ENCODE measurements at regions not wholly inside any gene's neighbourhood (a gene's known extent, or its start where the extent isn't known, plus 50 kb on each side); places are given as distances from the start of the nearest gene placed in this dataset.

DNA sequence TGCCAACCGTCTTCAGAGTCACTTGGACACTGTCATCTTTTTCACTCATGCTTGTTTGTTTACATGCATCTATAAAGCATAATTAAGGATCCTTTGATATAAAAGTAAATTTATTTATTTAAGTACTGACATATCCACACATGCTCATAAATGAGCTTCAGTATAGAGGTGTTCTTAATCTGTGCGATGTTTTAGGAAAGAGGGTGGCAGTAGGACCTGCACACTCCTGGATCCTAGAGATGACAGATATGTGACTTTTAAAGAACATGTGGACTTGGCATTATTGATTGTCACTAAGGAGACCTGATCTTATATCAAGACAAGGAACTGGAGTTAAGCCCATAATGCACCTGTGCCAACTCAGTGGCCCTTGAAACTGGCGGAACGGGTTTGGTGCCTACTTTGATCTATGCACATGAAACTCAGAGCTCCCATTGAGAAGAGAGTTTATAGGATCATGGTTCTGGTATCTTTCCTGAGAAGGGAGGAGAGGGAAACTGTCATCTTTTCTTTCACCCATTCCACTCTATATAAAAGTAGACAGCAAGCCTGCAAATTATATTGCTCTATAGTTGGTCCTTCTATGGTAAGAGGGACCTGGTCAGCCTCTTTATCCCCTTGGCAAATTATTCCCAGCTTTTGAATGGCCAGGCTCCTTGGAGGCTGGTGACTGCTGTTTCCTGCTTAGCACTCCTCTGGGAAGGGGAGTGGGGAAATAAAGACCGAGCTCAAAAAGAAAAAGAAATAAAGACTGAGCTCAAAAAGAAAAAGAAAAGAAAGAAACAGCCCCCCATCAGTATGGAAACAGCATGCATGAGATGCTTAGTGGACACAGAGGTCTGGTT, 57.8 kb upstream of the LIFR start:
- no peaks in the 10 kb centered on the region for H3K4me1 ChIP-seq
- H3K27ac ChIP-seq: no peak overlapping the region
- no peak for TF ChIP-seq POLR2A (IDR thresholded peaks at IDR 0.05)
- TF ChIP-seq, protein P1, sequence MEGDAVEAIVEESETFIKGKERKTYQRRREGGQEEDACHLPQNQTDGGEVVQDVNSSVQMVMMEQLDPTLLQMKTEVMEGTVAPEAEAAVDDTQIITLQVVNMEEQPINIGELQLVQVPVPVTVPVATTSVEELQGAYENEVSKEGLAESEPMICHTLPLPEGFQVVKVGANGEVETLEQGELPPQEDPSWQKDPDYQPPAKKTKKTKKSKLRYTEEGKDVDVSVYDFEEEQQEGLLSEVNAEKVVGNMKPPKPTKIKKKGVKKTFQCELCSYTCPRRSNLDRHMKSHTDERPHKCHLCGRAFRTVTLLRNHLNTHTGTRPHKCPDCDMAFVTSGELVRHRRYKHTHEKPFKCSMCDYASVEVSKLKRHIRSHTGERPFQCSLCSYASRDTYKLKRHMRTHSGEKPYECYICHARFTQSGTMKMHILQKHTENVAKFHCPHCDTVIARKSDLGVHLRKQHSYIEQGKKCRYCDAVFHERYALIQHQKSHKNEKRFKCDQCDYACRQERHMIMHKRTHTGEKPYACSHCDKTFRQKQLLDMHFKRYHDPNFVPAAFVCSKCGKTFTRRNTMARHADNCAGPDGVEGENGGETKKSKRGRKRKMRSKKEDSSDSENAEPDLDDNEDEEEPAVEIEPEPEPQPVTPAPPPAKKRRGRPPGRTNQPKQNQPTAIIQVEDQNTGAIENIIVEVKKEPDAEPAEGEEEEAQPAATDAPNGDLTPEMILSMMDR (IDR thresholded peaks at IDR 0.05): no peak
- DNase-seq: no peak
- no peak overlapping the region for H3K4me3 ChIP-seq
- no peaks in the 10 kb centered on the region for H3K27me3 ChIP-seq
- H3K36me3 ChIP-seq: no peaks in the 10 kb centered on the region
- H3K9me3 ChIP-seq: no peaks in the 10 kb centered on the region

DNA sequence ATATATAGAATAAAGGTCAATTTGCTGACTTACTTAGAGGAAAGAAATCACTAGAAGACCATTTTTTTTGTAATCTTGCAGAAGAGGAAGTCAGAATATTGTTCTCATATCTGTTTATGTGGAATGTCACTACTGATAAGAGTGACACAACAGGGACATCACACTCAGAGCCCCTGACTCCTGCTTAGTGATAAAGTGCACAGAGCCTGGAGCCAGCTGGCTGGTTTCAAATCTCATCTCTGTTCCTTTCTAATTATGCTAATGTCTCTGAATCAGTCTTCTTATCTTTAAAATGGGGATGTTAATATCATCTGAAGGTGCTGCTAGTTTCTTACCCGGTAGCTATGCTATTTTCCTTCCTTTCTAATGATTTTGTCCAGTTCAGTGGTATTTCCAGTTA, 58.6 kb upstream of the LIFR start:
- H3K27me3 ChIP-seq: no peaks in the 10 kb centered on the region

DNA sequence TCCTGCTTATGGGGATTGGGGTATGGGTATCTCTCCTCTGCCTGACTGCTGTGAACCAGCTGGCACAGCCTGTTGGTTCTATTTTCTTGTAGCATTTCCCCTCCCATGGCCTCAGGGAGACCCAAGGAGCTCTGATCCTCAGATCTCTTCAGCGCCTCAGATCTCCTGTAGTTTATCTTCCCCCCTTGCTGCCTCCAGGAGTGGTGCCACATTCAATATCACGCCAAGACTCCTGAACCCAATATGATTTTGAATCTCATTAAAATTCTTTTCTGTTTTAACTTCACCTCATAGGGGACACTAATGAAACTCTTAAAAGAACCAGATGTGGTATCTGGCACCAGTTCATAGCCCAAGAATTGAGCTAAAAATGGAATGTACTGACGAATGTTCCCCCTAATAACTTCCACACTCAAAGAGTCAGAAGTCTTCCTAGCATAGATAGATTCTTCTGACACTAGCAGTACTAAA, 59.6 kb upstream of the LIFR start:
- TF ChIP-seq, protein P1 (IDR thresholded peaks at IDR 0.05): no peak
- no peak for TF ChIP-seq POLR2A (IDR thresholded peaks at IDR 0.05)
- DNase-seq: no peak
- no peaks in the 10 kb centered on the region for H3K4me1 ChIP-seq
- no peaks in the 10 kb centered on the region for H3K36me3 ChIP-seq
- H3K9me3 ChIP-seq: peaks cover 0 to 4% (median 0%) of the 10 kb centered on the region in 4 donors
- H3K4me3 ChIP-seq: no peak overlapping the region
- no peaks in the 10 kb centered on the region for H3K27me3 ChIP-seq
- H3K27ac ChIP-seq: no peak overlapping the region

More for the DNA sequence above, 58.6 kb upstream of the LIFR start:
- H3K9me3 ChIP-seq: peaks cover 0 to 4% (median 0%) of the 10 kb centered on the region in 4 donors
- no peak for TF ChIP-seq POLR2A (IDR thresholded peaks at IDR 0.05)
- TF ChIP-seq, protein P1 (IDR thresholded peaks at IDR 0.05): no peak
- H3K4me3 ChIP-seq: no peak overlapping the region
- no peak overlapping the region for H3K27ac ChIP-seq
- no peak for DNase-seq
- H3K4me1 ChIP-seq: no peaks in the 10 kb centered on the region
- no peaks in the 10 kb centered on the region for H3K36me3 ChIP-seq

DNA sequence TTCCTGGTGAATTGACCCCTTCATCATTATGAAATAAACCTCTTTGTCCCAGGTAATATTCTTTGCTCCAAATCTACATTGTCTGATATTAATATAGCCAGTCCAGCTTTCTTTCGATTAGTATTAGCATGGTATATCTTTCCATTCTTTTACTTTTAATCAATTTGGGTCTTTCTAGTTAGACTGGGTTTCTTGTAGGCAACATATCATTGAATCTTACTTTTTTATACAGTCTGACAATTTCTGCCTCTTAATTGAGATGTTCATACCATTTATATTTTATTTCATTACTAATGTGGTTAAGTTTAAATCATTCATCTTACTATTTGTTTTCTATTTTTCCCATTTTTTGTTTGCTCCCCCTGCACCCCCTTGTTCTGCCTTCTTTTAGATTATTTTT, 61.7 kb upstream of the LIFR start:
- H3K27me3 ChIP-seq: no peaks in the 10 kb centered on the region
- no peak overlapping the region for H3K4me3 ChIP-seq
- peaks cover 0 to 4% (median 0%) of the 10 kb centered on the region in 4 donors for H3K9me3 ChIP-seq
- no peaks in the 10 kb centered on the region for H3K4me1 ChIP-seq
- no peaks in the 10 kb centered on the region for H3K36me3 ChIP-seq
- no peak overlapping the region for H3K27ac ChIP-seq
- TF ChIP-seq, protein P1 (IDR thresholded peaks at IDR 0.05): no peak
- DNase-seq: no peak

DNA sequence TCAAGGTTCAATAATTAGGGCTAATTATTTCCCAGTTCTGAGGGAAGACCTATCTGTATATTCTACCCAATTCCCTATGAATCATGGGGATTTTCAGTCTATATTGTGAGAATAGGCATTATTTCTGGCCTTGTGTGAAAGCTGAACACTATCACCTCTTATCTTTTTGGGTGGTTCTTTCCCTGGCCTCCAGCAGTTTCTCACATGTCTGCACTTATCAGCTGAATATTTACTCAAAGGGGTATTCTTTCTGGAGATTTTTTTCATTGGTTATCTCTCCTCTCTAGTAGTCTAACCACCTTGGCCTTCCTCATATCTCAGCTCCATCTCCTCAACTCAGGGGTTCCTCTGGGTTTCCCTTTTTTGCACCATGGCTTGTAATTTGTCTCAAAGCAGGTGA, 64.9 kb upstream of the LIFR start:
- no peak for TF ChIP-seq POLR2A (IDR thresholded peaks at IDR 0.05)
- TF ChIP-seq, protein P1 (IDR thresholded peaks at IDR 0.05): no peak
- DNase-seq: no peak
- Histone ChIP-seq H3K4me3 (no peak overlapping the region), H3K27ac (no peak overlapping the region), H3K4me1 (no peaks in the 10 kb centered on the region), H3K9me3 (peaks cover 0 to 4% (median 0%) of the 10 kb centered on the region in 4 donors), H3K27me3 (no peaks in the 10 kb centered on the region), H3K36me3 (no peaks in the 10 kb centered on the region)
